ENCODE measurements at regions not wholly inside any gene's neighbourhood (a gene's known extent, or its start where the extent isn't known, plus 50 kb on each side); places are given as distances from the start of the nearest gene placed in this dataset.

GRCh38 chr2:177010146-177010545 lies 202.4 kb upstream of the HNRNPA3 start:
- TF ChIP-seq EZH2 (IDR thresholded peaks at IDR 0.05; ENCODE audit: borderline replicate concordance, low read length) (no peak), CTCF (conservative IDR thresholded peaks at IDR 0.05 in 1 of 2, IDR thresholded peaks at IDR 0.05 in 1 of 2; ENCODE audit: extremely low read depth in 1 of 2, insufficient read depth in 1 of 2, low read depth in 1 of 2, low read length in 2 of 2) (no peak)
